HepG2 (cell line): ENCODE measurements at regions not wholly inside any gene's neighbourhood (a gene's known extent, or its start where the extent isn't known, plus 50 kb on each side); places are given as distances from the start of the nearest gene placed in this dataset.

ENCODE experiments used
- ATAC-seq: fragments of 200-7000 bp; cut with Tn5 transposase; 3 replicates; pipeline ENCODE4 v1.9.1; 2020; ENCODE audit warnings: mild to moderate bottlenecking, moderate library complexity
- BruUV-seq: library from RNA; stranded (reverse); fragments of 400-500 nt; replicated peaks from 2 replicates; lab custom pipeline; 2021; lab: Mats Ljungman, UMichigan
- CTCF ChIA-PET: fragments of 300-600 bp; formaldehyde crosslinking; extraction: SDS; loops from one replicate; lab custom pipeline; 2021; ENCODE audit warnings: low total read pairs, inconsistent platforms, low intra/inter-chr PET ratio; lab: Yijun Ruan, JAX
- POLR2A ChIA-PET: fragments of 350-600 bp; sonication (Branson Sonifier 250); formaldehyde crosslinking; loops from one replicate; lab custom pipeline; 2020; ENCODE audit warnings: antibody characterized with exemption, inconsistent platforms; lab: Yijun Ruan, JAX
- DNase-seq: peaks from one replicate; pipeline ENCODE4 v3.0.0-alpha.2; 2015; ENCODE audit warnings: low spot score
- FAIRE-seq: peaks from 3 replicates; lab custom pipeline; 2011; peaks lifted over from hg19 to GRCh38; lab: Jason Lieb, UNC
- H2AFZ ChIP-seq: one replicate; pipeline ENCODE4 v1.6.1; 2011; ENCODE audit warnings: low read length, inconsistent platforms
- H3K27ac ChIP-seq: fragments of 300-600 bp; 3 replicates; pipeline ENCODE4 v1.8.0; 2011; ENCODE audit warnings: mixed run types, mild to moderate bottlenecking, mixed read lengths, low read length, inconsistent platforms; ENCODE audit not compliant: insufficient read depth; ENCODE audit errors: extremely low read length
- H3K27me3 ChIP-seq, 2 experiments: fragments of 200-600 bp in 1 of 2; 2 replicates in 1 of 2; 3 replicates in 1 of 2; pipeline versions ENCODE4 v1.6.0 to v1.8.0; 2011; ENCODE audit warnings: low read length in 2 of 2, mild to moderate bottlenecking in 2 of 2, moderate library complexity in 2 of 2, inconsistent platforms in 1 of 2; ENCODE audit not compliant: insufficient read depth in 2 of 2, control insufficient read depth in 1 of 2
- H3K36me3 ChIP-seq, 2 experiments: fragments of 200-600 bp in 1 of 2; replicated peaks in 1 of 2; 2 replicates in 1 of 2; 3 replicates in 1 of 2; pipeline versions ENCODE4 v1.5.1 to v1.8.0; 2011; ENCODE audit warnings: low read length in 2 of 2, inconsistent platforms in 1 of 2; ENCODE audit not compliant: insufficient read depth in 2 of 2, control insufficient read depth in 1 of 2
- H3K4me1 ChIP-seq: 2 replicates; pipeline ENCODE4 v1.5.1; 2012; ENCODE audit warnings: low read length, inconsistent platforms; ENCODE audit not compliant: insufficient read depth
- H3K4me2 ChIP-seq: 2 replicates; pipeline ENCODE4 v1.6.0; 2011; ENCODE audit warnings: low read depth, low read length, inconsistent platforms
- H3K4me3 ChIP-seq, 3 experiments: fragments of 200-600 bp in 1 of 3; sonication (generic), shearing (Covaris generic) in 1 of 3; replicated peaks in 1 of 3; 2 replicates each; pipeline ENCODE4 v1.5.1; 2011 to 2016; ENCODE audit warnings: low read length in 3 of 3, inconsistent platforms in 2 of 3, low read depth in 2 of 3, mild to moderate bottlenecking in 2 of 3, control low read depth in 1 of 3, mixed read lengths in 1 of 3; ENCODE audit not compliant: insufficient read depth in 1 of 3
- H3K79me2 ChIP-seq: one replicate; pipeline ENCODE4 v1.6.1; 2011; ENCODE audit warnings: low read length, inconsistent platforms; ENCODE audit not compliant: insufficient read depth
- H3K9ac ChIP-seq: 2 replicates; pipeline ENCODE4 v1.6.0; 2011; ENCODE audit warnings: mild to moderate bottlenecking, low read depth, low read length, inconsistent platforms; ENCODE audit not compliant: insufficient read depth
- H3K9me3 ChIP-seq: 2 replicates; pipeline ENCODE4 v1.5.1; 2012; ENCODE audit warnings: mild to moderate bottlenecking, low read length
- H4K20me1 ChIP-seq: 2 replicates; pipeline ENCODE4 v1.6.0; 2011; ENCODE audit warnings: inconsistent platforms, mild to moderate bottlenecking, low read length, moderate library complexity; ENCODE audit not compliant: insufficient read depth
- CREM ChIP-seq, 2 experiments: sonication (generic) in 1 of 2; formaldehyde crosslinking in 1 of 2; IDR thresholded peaks; 2 replicates each; pipeline versions ENCODE4 v1.4.0 to v1.6.1; 2016 to 2020; ENCODE audit warnings: antibody characterized with exemption in 1 of 2, mild to moderate bottlenecking in 1 of 2, missing genetic modification reagents in 1 of 2
- CSRNP2 ChIP-seq: sonication (generic); formaldehyde crosslinking; conservative IDR thresholded peaks from 2 replicates; pipeline ENCODE4 v1.8.0; 2022; ENCODE audit warnings: low read depth, missing genetic modification reagents
- HIVEP1 ChIP-seq: sonication (generic); formaldehyde crosslinking; IDR thresholded peaks from 2 replicates; pipeline ENCODE4 v1.4.0; 2020; ENCODE audit warnings: mild to moderate bottlenecking, missing genetic modification reagents
- NCOR1 ChIP-seq: fragments of 200-600 bp; sonication (generic); IDR thresholded peaks from 2 replicates; pipeline ENCODE4 v1.7.0; 2017; ENCODE audit warnings: antibody characterized with exemption, low read length, borderline replicate concordance
- PHB2 ChIP-seq: fragments of 450-650 bp; IDR thresholded peaks from 2 replicates; pipeline ENCODE4 v1.6.1; 2018; ENCODE audit not compliant: partially characterized antibody
- PREB ChIP-seq: sonication (generic); formaldehyde crosslinking; IDR thresholded peaks from 2 replicates; pipeline ENCODE4 v1.4.0; 2020; ENCODE audit warnings: missing genetic modification reagents
- SCMH1 ChIP-seq: sonication (generic); formaldehyde crosslinking; IDR thresholded peaks from 2 replicates; pipeline ENCODE4 v1.9.0; 2021; ENCODE audit warnings: missing genetic modification reagents, mild to moderate bottlenecking, borderline replicate concordance
- TCF7 ChIP-seq: sonication (generic); IDR thresholded peaks from 2 replicates; pipeline ENCODE4 v1.6.1; 2016; ENCODE audit warnings: antibody characterized with exemption, low read depth
- TMF1 ChIP-seq: sonication (generic); formaldehyde crosslinking; IDR thresholded peaks from 2 replicates; pipeline ENCODE4 v1.8.1; 2022; ENCODE audit warnings: low read depth, missing genetic modification reagents
- ZBED4 ChIP-seq: sonication (generic); formaldehyde crosslinking; IDR thresholded peaks from 2 replicates; pipeline ENCODE4 v1.4.0; 2020; ENCODE audit warnings: missing genetic modification reagents, borderline replicate concordance
- ZFP41 ChIP-seq: sonication (generic); formaldehyde crosslinking; IDR thresholded peaks from 2 replicates; pipeline ENCODE4 v1.4.0; 2020; ENCODE audit warnings: mild to moderate bottlenecking, missing genetic modification reagents, borderline replicate concordance
- ZNF30 ChIP-seq: sonication (generic); formaldehyde crosslinking; IDR thresholded peaks from 2 replicates; pipeline ENCODE4 v1.5.0; 2020; ENCODE audit warnings: mild to moderate bottlenecking, missing genetic modification reagents
- ZNF563 ChIP-seq: sonication (generic); formaldehyde crosslinking; IDR thresholded peaks from 2 replicates; pipeline ENCODE4 v1.8.0; 2022; ENCODE audit warnings: mild to moderate bottlenecking, moderate library complexity, missing genetic modification reagents
- ZNF841 ChIP-seq: sonication (generic); formaldehyde crosslinking; IDR thresholded peaks from 2 replicates; pipeline ENCODE4 v1.8.1; 2023; ENCODE audit warnings: missing genetic modification reagents, borderline replicate concordance
- ZNF891 ChIP-seq: sonication (generic); formaldehyde crosslinking; IDR thresholded peaks from 2 replicates; pipeline ENCODE4 v1.5.0; 2020; ENCODE audit warnings: mild to moderate bottlenecking, missing genetic modification reagents
- WGBS: methylation state at CpG from one replicate; pipeline ENCODE4 v1.1.6; 2017; ENCODE audit warnings: low lambda C conversion rate; 5-methylcytosine and 5-hydroxymethylcytosine counted together
- in situ Hi-C: cut with HindIII; loops from 2 replicates; pipeline ENCODE4 v1.10.0; 2017; ENCODE audit warnings: low pct_unique_long_range_greater_than_20kb; ENCODE audit not compliant: extremely low pct_ligation_motif_present
- intact Hi-C: fragments of 100-400 bp; cut with micrococcal nuclease; formaldehyde crosslinking; loops from one replicate; pipeline ENCODE4 v1.10.0; 2022; ENCODE audit not compliant: unreplicated experiment

DNA sequence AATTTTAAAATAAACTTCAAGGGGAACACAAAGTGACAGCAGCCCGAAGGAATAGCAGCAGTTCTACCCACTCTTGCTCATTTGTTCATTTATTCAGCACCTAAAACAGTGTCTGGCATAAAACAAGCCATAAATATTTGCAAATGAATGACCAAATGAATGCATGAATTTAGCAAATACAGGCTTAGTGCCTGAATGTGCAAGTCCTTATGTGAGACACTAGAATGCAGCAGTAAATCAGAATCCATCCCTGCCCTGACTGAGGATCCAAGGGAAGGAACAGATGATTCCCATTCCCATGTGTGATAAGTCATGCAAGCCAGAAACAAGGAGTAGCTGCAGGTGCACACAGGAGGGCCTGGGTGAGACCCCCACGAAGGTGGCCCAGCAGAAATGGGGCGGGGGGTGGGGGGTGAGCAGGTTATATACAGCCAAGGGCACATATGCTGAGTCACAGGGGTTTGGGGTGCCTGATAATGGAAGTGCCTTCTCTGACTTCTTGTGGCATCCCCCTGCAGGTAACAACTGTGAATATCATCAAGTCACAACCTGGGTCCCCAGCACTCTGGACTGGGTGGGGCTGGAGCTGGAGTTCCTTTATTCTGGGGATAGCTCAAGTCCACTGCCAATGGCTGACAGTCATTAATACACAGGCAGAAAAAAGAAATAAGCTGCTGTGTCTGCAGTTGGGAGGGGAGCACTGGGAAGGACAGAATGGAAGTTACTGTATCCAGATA lies 311.9 kb downstream of the TXNL1 start (continued):
- TF ChIP-seq PREB (CRISPR knock-in tag) = no peak
- TF ChIP-seq CREM (IDR thresholded peaks at IDR 0.05) = no peak
- TF ChIP-seq CREM (CRISPR knock-in tag; IDR thresholded peaks at IDR 0.05) = no peak

GRCh38 chr18:56323673-56324072 lies 314.7 kb downstream of the TXNL1 start:
- no peak for FAIRE-seq
- in situ Hi-C loops = no loop called here
- H4K20me1 ChIP-seq = no peaks in the 10 kb centered on the region
- TF ChIP-seq TCF7 (no peak), ZNF563 (CRISPR knock-in tag) (no peak), TMF1 (CRISPR knock-in tag) (no peak), CSRNP2 (CRISPR knock-in tag) (no peak), ZNF30 (no peak), NCOR1 (no peak), ZNF891 (no peak), ZNF841 (CRISPR knock-in tag) (no peak), ZFP41 (no peak), HIVEP1 (CRISPR knock-in tag) (no peak), ZBED4 (no peak), SCMH1 (CRISPR knock-in tag) (no peak), PHB2 (no peak)

More at GRCh38 chr18:56323673-56324072, 314.7 kb downstream of the TXNL1 start:
- no peak overlapping the region for H2AFZ ChIP-seq
- no peaks in the 10 kb centered on the region for H3K9me3 ChIP-seq
- H3K36me3 ChIP-seq = no peaks in the 10 kb centered on the region
- H3K27me3 ChIP-seq = no peaks in the 10 kb centered on the region
- no peak overlapping the region for H3K4me3 ChIP-seq
- no peaks in the 10 kb centered on the region for H3K4me1 ChIP-seq
- H3K4me2 ChIP-seq = no peak overlapping the region
- 17% methylated on average over 4 of the region's 4 CpGs for WGBS
- no TSS peak for BruUV-seq
- POLR2A ChIA-PET = no interaction called here
- no peaks in the 10 kb centered on the region for H3K79me2 ChIP-seq
- ATAC-seq (no peak), DNase-seq (no peak)
- H3K27ac ChIP-seq = no peak overlapping the region
- CTCF ChIA-PET = no interaction called here
- no peak overlapping the region for H3K9ac ChIP-seq
- intact Hi-C loops = no loop called here
